ENCODE measurements at regions not wholly inside any gene's neighbourhood (a gene's known extent, or its start where the extent isn't known, plus 50 kb on each side); places are given as distances from the start of the nearest gene placed in this dataset.

GRCh38 chr5:155987265-155987810 is 339.6 kb upstream of the SGCD start:
- Histone ChIP-seq H4K5ac (ENCODE audit: low read depth, low read length) (peak overlapping the region; percentile 56; the same call in 1 of the 2 replicates), H3K4ac (ENCODE audit: low read depth, low read length) (peak overlapping the region; percentile 8; the same call in 1 of the 2 replicates), H3K9me3 (ENCODE audit: control insufficient read depth, insufficient read depth, low read length) (no peaks in the 10 kb centered on the region), H3K79me1 (ENCODE audit: low read depth in 1 of 2, low read length in 2 of 2) (no peaks in the 10 kb centered on the region), H3K23ac (ENCODE audit: low read depth, low read length) (no peak overlapping the region), H3K14ac (replicated peaks; ENCODE audit: low read depth, low read length) (no peak overlapping the region), H3K9ac (ENCODE audit: low read depth, low read length) (no peak overlapping the region), H3K36me3 (ENCODE audit: control insufficient read depth, insufficient read depth, low read length) (no peaks in the 10 kb centered on the region; the same call in 1 of the 2 replicates), H2AFZ (replicated peaks; ENCODE audit: low read length, poor library complexity) (no peak overlapping the region), H2BK5ac (ENCODE audit: low read depth, low read length, poor library complexity, severe bottlenecking) (no peak overlapping the region), H4K8ac (ENCODE audit: low read depth in 2 of 2, low read length in 2 of 2) (0 out of 4 replicates have a peak overlapping the region, but pooled peaks of 1 of the 2 experiments have one; percentile 3), H2BK20ac (ENCODE audit: low read depth, low read length) (peak overlapping the region; percentile 27; the same call in 1 of the 2 replicates), H2BK120ac (ENCODE audit: low read depth, low read length) (peak overlapping the region; percentile 11; the same call in 1 of the 2 replicates), H3K4me1 (ENCODE audit: control insufficient read depth, insufficient read depth, low read length) (peaks cover 10% of the 10 kb centered on the region), H4K20me1 (ENCODE audit: insufficient read depth, low read length) (no peaks in the 10 kb centered on the region), H2AK5ac (ENCODE audit: low read depth, low read length) (no peak overlapping the region), H3K4me2 (ENCODE audit: low read depth, low read length) (peak overlapping the region; percentile 48; the same call in 1 of the 2 replicates), H3K18ac (ENCODE audit: low read depth, low read length) (peak overlapping the region; percentile 55; the same call in 1 of the 2 replicates), H3K27ac (ENCODE audit: insufficient read depth, low read length) (no peak overlapping the region), H3K4me3 (ENCODE audit: insufficient read depth, low read depth, low read length) (no peak overlapping the region), H2AK9ac (replicated peaks; ENCODE audit: low read depth, low read length, poor library complexity) (no peak overlapping the region), H3K56ac (ENCODE audit: extremely low read depth, insufficient read depth, low read length) (no peak overlapping the region), H3K27me3 (ENCODE audit: control insufficient read depth, insufficient read depth, low read length) (no peaks in the 10 kb centered on the region), H2BK15ac (ENCODE audit: low read depth, low read length) (peak overlapping the region; percentile 11; the same call in 1 of the 3 replicates), H4K91ac (ENCODE audit: insufficient read depth, low read depth, low read length) (peak overlapping the region; percentile 19; the same call in 1 of the 2 replicates), H3K9me1 (ENCODE audit: insufficient read depth, low read length) (0 out of 2 replicates have a peak, but pooled peaks cover 4% of the 10 kb centered on the region)
- BruUV-seq (replicated peaks), result no TSS peak
- DNase-seq (no peak), ATAC-seq (ENCODE audit: low read depth) (no peak)
- intact Hi-C loops (cut with micrococcal nuclease) (no loop called here), dilution Hi-C loops (cut with HindIII; ENCODE audit: low sequenced_read_pairs, unreplicated experiment) (no loop called here), in situ Hi-C loops (cut with MboI; ENCODE audit: low sequenced_read_pairs) (no loop called here)
- 79% methylated on average over 2 of the region's 5 CpGs; no CpG with 5 or more reads in 1 of the 2 experiments for WGBS, 2 experiments (ENCODE audit: extremely low coverage in 2 of 2, insufficient read length in 1 of 2)
- CTCF ChIA-PET, result interaction anchor here (0.5 kb wide), 1 partner anchor 19 kb away, joined by 3 read pairs; no protein-coding TSS in a partner anchor
- POLR2A ChIA-PET (ENCODE audit: unreplicated experiment), result no interaction called here
- TF ChIP-seq RCOR1 (IDR thresholded peaks at IDR 0.05; ENCODE audit: insufficient replicate concordance, low read length) (no peak), BHLHE40 (IDR thresholded peaks at IDR 0.05; ENCODE audit: low read depth, low read length) (no peak), MAFK (IDR thresholded peaks at IDR 0.05; ENCODE audit: low read depth, low read length) (no peak), CEBPB (IDR thresholded peaks at IDR 0.05; ENCODE audit: low read depth, low read length) (no peak), NFE2L2 (IDR thresholded peaks at IDR 0.05; ENCODE audit: low read depth, low read length) (no peak), CTCF (conservative IDR thresholded peaks at IDR 0.05; ENCODE audit: low read depth, low read length) (no peak), MXI1 (IDR thresholded peaks at IDR 0.05; ENCODE audit: borderline replicate concordance, low read depth, low read length) (no peak), USF2 (IDR thresholded peaks at IDR 0.05; ENCODE audit: low read depth, low read length) (no peak), RAD21 (IDR thresholded peaks at IDR 0.05; ENCODE audit: low read length) (no peak), SMC3 (IDR thresholded peaks at IDR 0.05; ENCODE audit: low read depth, low read length) (no peak), FOS (IDR thresholded peaks at IDR 0.05; ENCODE audit: low read depth, low read length) (no peak), CHD1 (IDR thresholded peaks at IDR 0.05; ENCODE audit: low read depth, low read length) (no peak), ELK1 (IDR thresholded peaks at IDR 0.05; ENCODE audit: borderline replicate concordance, low read depth, low read length) (no peak), RFX5 (IDR thresholded peaks at IDR 0.05; ENCODE audit: low read depth, low read length) (no peak), MAZ (IDR thresholded peaks at IDR 0.05; ENCODE audit: borderline replicate concordance, low read depth, low read length) (no peak), POLR2A (IDR thresholded peaks at IDR 0.05; ENCODE audit: low read depth, low read length) (no peak)
